GM21576 (cell line): ENCODE measurements at regions not wholly inside any gene's neighbourhood (a gene's known extent, or its start where the extent isn't known, plus 50 kb on each side); places are given as distances from the start of the nearest gene placed in this dataset.

Experiments used
- ATAC-seq: cut with Tn5 transposase; IDR thresholded peaks from one replicate; pipeline ENCODE4 v1.9.1; 2021; ENCODE audit warnings: mild to moderate bottlenecking, moderate library complexity; ENCODE audit not compliant: unreplicated experiment

DNA sequence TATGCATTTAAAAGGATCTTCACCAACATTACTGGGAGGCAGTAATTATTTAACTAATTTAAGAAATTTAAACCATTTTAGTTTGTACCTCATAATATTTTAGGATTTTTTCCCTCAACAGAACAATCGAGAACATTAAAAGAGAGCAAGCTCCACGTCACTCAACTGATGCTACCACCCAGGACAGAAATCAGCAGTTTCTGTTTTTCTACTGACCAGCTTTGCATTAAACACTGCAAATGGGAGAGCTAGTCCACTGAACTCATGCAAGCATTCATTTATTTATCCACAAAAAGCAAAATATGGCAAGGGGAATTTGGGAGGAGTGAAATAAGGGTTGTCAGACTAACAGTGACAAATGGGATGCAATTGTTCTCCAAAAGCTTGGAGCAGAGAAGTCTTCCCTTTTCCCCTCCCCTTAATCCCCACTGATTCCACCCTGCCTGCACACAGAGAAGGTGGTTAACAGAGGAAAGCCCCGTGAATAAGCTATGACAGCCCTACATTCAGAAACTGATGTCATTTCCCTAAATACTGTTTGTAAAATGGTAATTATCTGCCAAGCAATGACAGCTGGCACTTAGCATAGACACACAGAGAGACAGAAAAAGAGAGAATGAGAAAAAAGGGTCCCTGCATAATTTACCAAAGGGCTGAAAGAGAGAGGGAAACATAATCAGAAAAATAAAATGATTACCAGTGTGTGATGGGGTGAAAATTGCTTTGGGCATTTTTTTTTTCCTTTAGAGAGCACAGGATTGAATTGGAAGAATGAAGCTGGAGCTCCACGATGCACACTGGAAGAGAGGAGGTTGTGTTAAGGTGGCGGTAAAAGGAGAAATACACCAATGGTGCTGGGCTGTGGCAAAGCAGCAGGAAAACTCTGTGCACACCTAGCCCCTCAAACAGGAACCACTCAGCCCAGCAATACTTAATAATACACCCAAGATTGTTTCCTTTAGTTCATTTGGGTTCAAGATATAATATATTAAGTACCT lies 777.4 kb downstream of the TUSC7 start:
- ATAC-seq = peak; percentile 46

DNA sequence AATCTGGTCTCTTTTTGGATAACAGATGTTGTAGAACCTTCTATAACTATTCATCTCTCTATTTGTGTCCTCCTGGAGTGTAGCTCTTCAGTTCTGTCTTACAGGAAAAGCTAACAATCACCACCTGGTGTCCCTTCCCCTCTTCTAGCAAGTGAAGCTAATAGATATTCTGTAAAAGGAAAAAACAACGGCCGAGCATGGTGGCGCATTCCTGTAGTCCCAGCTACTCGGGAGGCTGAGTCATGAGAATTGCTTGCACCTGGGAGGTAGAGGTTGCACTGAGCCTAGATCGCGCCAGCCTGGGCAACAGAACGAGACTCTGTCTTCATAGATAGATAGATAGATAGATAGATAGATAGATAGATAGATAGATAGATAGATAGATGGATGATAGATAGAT lies 779.4 kb downstream of the TUSC7 start:
- ATAC-seq = no peak

DNA sequence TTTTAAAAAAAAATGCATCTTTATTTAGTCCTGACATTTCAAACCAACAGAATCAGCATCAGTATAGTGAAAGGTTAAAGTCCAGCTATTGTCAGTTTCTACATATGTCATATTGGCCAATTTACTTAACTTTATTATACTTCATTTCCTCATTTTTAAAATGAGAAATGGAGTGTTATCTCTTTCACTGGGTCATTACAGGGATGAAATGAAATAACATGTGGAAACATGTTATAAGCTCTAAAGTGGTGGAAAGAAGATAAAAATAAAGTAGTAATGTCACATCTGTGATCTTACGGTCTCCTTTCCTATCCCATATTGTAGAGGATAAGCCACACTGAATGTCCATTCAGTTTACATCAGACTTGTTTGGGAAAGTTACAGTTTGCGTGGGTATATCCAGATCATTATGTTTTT lies 780.1 kb downstream of the TUSC7 start:
- ATAC-seq = no peak

GRCh38 chr3:117490716-117491115 lies 781.1 kb downstream of the TUSC7 start:
- ATAC-seq = no peak

DNA sequence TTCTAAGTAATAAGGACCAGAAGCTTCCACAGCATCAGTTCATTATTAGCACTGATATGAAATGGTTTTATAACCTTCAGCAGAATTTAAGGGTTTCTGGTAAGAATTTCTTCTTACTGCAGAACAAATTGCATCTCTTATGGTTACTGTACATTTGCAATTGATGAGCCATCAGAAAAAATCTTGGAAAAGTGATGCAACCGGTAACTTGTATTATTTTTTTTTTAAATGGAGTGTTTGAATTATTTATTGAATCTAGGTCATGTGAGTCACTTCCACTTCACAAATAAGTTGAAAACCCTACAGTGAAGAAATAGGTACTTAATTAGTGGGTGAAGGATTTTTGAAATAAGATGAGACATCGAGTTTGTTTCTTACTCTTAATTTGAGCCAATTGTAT lies 786.0 kb downstream of the TUSC7 start:
- ATAC-seq = no peak

GRCh38 chr3:117499189-117499870 lies 789.8 kb downstream of the TUSC7 start:
- no peak for ATAC-seq

GRCh38 chr3:117507958-117508357 lies 798.4 kb downstream of the TUSC7 start:
- no peak for ATAC-seq

DNA sequence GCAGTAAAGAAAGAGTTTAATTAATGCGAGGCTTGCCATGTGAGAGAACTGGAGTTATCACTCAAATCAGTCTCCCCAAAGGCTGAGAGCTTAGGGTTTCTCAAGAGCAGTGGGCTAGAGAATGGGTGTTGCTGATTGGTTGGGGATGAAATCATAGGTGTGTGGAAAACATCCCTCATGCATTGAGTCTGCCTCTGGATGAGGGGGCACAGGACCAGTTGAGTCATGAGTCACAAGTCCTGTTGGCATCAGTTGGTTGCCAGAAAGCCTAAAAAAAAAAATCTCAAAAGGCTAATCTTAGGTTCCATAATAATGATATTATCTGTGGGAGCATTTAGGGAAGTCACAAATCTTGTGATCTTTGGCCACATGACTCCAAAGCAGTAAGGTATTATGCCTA lies 800.3 kb downstream of the TUSC7 start:
- ATAC-seq = no peak

GRCh38 chr3:117510396-117510795 lies 800.8 kb downstream of the TUSC7 start:
- no peak for ATAC-seq

DNA sequence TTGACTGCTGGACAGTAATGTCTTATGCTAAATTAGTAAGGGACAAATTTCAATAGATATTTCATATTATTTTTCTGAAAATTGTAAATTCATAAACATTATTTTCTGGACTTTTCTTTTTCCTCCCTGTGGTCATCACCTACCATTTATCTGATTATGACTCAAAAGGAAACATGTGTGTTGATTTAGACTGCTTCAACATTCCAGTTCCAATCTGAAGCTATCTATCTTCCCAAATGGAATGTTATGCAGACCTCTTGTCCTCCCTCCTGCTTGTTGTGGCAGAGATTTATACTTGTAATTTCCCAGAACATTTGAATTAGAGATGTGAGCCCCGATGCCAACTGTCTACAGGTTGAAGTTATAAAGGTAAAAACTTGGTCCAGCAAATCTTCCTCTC lies 803.4 kb downstream of the TUSC7 start:
- no peak for ATAC-seq

DNA sequence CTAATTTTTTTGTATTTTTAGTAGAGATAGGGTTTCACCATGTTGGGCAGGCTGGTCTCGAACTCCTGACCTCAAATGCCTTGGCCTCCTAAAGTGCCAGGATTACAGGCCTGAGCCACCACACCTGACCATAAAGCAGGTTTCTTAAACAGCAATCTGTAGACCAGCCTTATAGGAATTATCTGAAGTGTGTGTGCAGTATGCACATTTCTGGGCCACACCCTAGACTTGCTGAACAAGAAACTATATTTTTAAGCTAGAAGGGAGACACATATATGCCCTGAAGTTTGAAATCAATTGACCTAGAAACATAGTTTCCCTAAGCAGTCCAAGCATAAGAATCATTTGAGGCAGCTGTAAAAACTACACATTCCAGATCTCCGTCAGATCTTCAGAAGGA lies 805.7 kb downstream of the TUSC7 start:
- ATAC-seq = no peak

DNA sequence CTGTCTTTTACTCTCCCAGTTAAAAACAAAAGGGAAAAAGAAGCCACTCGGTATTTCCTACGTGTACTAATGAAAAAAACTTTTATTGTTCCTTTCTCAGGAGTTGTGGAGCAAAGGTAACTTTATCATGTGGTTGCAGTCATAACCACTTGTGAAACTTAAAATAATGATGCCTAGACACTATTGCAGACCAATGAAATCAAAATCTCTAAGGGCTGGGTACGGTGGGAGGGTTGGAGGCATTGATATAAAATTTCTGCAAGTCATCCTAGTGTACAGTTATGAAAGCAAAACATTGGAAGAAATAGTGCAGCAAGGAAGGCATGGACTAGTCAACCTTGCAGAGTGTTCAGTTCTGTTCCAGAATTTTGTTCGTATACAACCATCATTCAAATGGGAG lies 808.8 kb downstream of the TUSC7 start:
- no peak for ATAC-seq

GRCh38 chr3:117519776-117520175 lies 810.2 kb downstream of the TUSC7 start:
- no peak for ATAC-seq

DNA sequence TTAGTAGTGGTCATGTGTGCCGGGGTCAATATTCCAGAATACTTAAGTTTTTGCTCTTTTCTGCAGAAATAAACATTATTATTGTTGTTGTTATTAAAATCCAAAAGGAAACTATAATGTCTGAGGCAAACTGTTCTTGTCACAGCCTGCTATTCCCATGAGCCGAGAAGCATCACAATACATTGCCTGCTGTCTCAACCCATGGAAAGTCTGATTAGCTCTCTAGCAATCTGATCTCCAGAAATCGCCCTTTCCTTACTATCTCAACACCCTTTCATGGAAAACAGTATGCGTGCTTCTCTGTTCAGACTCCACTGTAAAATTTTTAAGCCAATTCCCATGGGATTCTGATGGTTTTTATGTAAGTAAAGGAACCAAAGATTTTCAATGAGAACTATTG lies 811.0 kb downstream of the TUSC7 start:
- ATAC-seq = no peak

- ATAC-seq = no peak
Measured at GRCh38 chr3:117523418-117523817, 813.8 kb downstream of the TUSC7 start.

DNA sequence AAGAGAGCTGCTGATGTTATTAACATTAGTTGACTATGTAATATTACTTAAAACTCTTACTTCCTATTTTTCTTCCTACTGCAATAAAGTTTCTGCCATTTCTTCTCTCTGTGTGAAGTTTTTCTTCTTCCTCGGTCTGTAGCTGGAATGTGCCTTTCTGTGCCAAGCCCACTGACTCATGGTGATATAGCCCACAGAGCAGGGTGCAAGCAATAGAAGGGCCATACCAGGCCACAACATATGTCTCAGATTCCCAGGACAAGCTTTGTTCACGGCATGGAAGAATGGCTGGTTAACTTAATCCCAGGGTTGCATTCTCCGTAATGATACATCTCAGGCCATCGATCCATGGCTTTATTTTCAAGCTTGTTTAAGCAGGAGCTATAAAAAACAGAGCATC lies 815.3 kb downstream of the TUSC7 start:
- no peak for ATAC-seq

GRCh38 chr3:117526470-117527079 lies 817.0 kb downstream of the TUSC7 start:
- no peak for ATAC-seq

- no peak for ATAC-seq
Measured at GRCh38 chr3:117527346-117527745, 817.8 kb downstream of the TUSC7 start.

DNA sequence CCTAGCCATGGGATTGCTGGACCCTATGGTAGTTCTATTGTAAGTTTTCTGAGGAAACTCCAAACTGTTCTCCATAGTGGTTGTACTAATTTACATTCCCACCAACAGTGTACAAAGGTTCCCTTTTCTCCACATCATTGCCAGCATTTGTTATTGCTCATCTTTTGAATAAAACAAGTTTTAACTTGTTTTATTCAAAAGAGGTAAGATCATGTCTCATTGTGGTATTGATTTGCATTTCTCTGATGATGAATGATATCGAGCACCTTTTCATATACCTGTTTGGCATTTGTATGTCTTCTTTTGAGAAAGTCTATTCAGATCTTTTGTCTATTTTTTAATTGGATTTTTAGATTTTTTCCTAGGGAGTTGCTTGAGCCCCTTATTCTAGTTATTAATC lies 819.1 kb downstream of the TUSC7 start:
- no peak for ATAC-seq

DNA sequence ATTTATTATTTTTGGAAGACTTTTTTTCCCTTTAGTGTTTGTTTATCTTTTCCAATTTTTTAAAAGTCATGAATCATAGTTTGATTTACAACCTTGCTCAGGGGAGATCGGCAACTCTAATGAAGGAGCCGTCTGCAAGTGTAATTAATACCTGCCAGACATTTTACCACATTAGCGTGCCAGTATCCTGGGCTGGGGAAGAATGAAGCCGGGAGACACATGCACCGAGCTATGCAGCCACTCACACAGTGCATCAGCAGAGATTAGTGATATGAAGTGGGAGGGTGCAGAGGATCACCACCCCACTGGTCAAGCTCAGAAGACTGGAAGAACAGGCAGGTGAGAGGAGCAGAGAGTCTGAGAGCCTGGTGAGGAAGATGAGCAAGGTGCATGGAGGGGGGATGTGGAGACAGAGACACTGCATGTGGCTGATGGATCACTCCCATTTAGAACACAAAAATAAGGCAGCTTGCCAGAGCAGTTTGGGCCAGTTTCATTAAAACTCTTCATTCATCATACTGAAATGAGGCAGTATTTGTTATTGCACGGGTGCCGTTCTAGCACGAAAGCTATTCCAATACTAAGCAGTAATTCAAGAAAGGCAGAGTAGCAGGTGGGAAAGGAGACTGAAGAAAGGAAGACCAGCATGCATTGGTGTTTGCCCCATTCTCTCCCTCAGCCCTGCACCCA lies 821.6 kb downstream of the TUSC7 start:
- ATAC-seq = no peak

GRCh38 chr3:117532268-117532667 lies 822.7 kb downstream of the TUSC7 start:
- no peak for ATAC-seq
